ENCODE measurements at regions not wholly inside any gene's neighbourhood (a gene's known extent, or its start where the extent isn't known, plus 50 kb on each side); places are given as distances from the start of the nearest gene placed in this dataset.

GRCh38 chr3:86537171-86537570 is 453.8 kb downstream of the VGLL3 start:
- Histone ChIP-seq H3K9me3 (ENCODE audit: control insufficient read depth in 4 of 4, low read length in 3 of 4) (peaks cover 0 to 7% (median 0%) of the 10 kb centered on the region in 4 donors), H3K9ac (ENCODE audit: low read depth in 1 of 2, low read length in 2 of 2) (no peak overlapping the region), H3K27me3 (ENCODE audit: control insufficient read depth in 4 of 4, insufficient read depth in 4 of 4, low read length in 3 of 4) (no peaks in the 10 kb centered on the region), H3K4me3 (ENCODE audit: low read depth in 1 of 3, low read length in 3 of 3) (no peak overlapping the region), H3K27ac (ENCODE audit: low read depth in 1 of 2, low read length in 2 of 2) (no peak overlapping the region), H3K4me1 (ENCODE audit: control insufficient read depth in 4 of 4, insufficient read depth in 4 of 4, low read length in 3 of 4) (no peaks in the 10 kb centered on the region), H3K36me3 (ENCODE audit: control insufficient read depth in 4 of 4, insufficient read depth in 3 of 4, low read depth in 1 of 4, low read length in 3 of 4) (no peaks in the 10 kb centered on the region)
- TF ChIP-seq RAD21 (IDR thresholded peaks at IDR 0.05) (no peak), YY1 (IDR thresholded peaks at IDR 0.05) (no peak), MAX (IDR thresholded peaks at IDR 0.05) (no peak), ZBTB33 (IDR thresholded peaks at IDR 0.05) (no peak)
- DNase-seq (ENCODE audit: low spot score): no peak
- WGBS: 68% methylated on average over 5 of the region's 5 CpGs

- no peak for DNase-seq (ENCODE audit: low spot score)
- no peaks in the 10 kb centered on the region for H3K4me1 ChIP-seq (ENCODE audit: control insufficient read depth in 4 of 4, insufficient read depth in 4 of 4, low read length in 3 of 4)
- TF ChIP-seq YY1 (IDR thresholded peaks at IDR 0.05) (no peak), JUND (IDR thresholded peaks at IDR 0.05) (no peak), MAX (IDR thresholded peaks at IDR 0.05) (no peak), CTCF (IDR thresholded peaks at IDR 0.05; ENCODE audit: low read depth, low read length, missing input control) (no peak), REST (IDR thresholded peaks at IDR 0.05) (no peak), NR2F2 (IDR thresholded peaks at IDR 0.05) (no peak), RAD21 (IDR thresholded peaks at IDR 0.05) (no peak), HNF4A (conservative IDR thresholded peaks at IDR 0.05) (no peak), SP1 (IDR thresholded peaks at IDR 0.05) (no peak), EGR1 (IDR thresholded peaks at IDR 0.05; ENCODE audit: low read depth in 2 of 2) (no peak), RXRA (IDR thresholded peaks at IDR 0.05) (no peak), GABPA (IDR thresholded peaks at IDR 0.05 in 1 of 2, conservative IDR thresholded peaks at IDR 0.05 in 1 of 2) (no peak)
- H3K27ac ChIP-seq (ENCODE audit: low read depth in 1 of 2, low read length in 2 of 2): no peak overlapping the region
- no peaks in the 10 kb centered on the region for H3K9me3 ChIP-seq (ENCODE audit: control insufficient read depth in 4 of 4, low read length in 3 of 4)
- no peaks in the 10 kb centered on the region for H3K27me3 ChIP-seq (ENCODE audit: control insufficient read depth in 4 of 4, insufficient read depth in 4 of 4, low read length in 3 of 4)
- no peaks in the 10 kb centered on the region for H3K36me3 ChIP-seq (ENCODE audit: control insufficient read depth in 4 of 4, insufficient read depth in 3 of 4, low read depth in 1 of 4, low read length in 3 of 4)
- H3K9ac ChIP-seq (ENCODE audit: low read depth in 1 of 2, low read length in 2 of 2): no peak overlapping the region
- 72% methylated on average over 1 of the region's 1 CpG for WGBS
- H3K4me3 ChIP-seq (ENCODE audit: low read depth in 1 of 3, low read length in 3 of 3): no peak overlapping the region
Measured at GRCh38 chr3:86519819-86520218, 471.1 kb downstream of the VGLL3 start.
